K562 (cell line): ENCODE measurements at regions not wholly inside any gene's neighbourhood (a gene's known extent, or its start where the extent isn't known, plus 50 kb on each side); places are given as distances from the start of the nearest gene placed in this dataset.

Experiments used
- ATAC-seq: fragments of 200-7000 bp; cut with Tn5 transposase; 3 replicates; pipeline ENCODE4 v1.9.1; 2020; ENCODE audit warnings: moderate library complexity
- BruUV-seq: library from RNA; stranded (reverse); fragments of 400-500 nt; replicated peaks from 2 replicates; lab custom pipeline; 2021; lab: Mats Ljungman, UMichigan
- CTCF ChIA-PET: fragments of 300-600 bp; formaldehyde crosslinking; extraction: SDS; loops from one replicate; lab custom pipeline; 2021; ENCODE audit warnings: low intra/inter-chr PET ratio; lab: Yijun Ruan, JAX
- POLR2A ChIA-PET: fragments of 300-600, 350-650 bp; sonication (Branson Sonifier 250); formaldehyde crosslinking; extraction: SDS; loops from one replicate; lab custom pipeline; 2021; ENCODE audit warnings: antibody characterized with exemption, inconsistent platforms; lab: Yijun Ruan, JAX
- DNase-seq, 4 experiments: peaks; one replicate each; pipeline versions ENCODE4 v3.0.0 to v3.0.0-alpha.2; 2011 to 2018; ENCODE audit warnings: low spot score in 3 of 4, mixed read lengths in 3 of 4; ENCODE audit errors: extremely low read depth in 1 of 4
- FAIRE-seq: peaks from 2 replicates; lab custom pipeline; 2011; peaks lifted over from hg19 to GRCh38; lab: Jason Lieb, UNC
- H2AFZ ChIP-seq: 2 replicates; pipeline ENCODE4 v1.6.0; 2011; ENCODE audit warnings: low read depth, low read length, control low read depth, inconsistent platforms
- H3K27ac ChIP-seq: fragments of 200-600 bp; 3 replicates; pipeline ENCODE4 v1.8.0; 2011; ENCODE audit warnings: low read depth, mild to moderate bottlenecking, control low read depth, inconsistent platforms, low read length, moderate library complexity, mixed read lengths; ENCODE audit errors: extremely low read depth
- H3K27me3 ChIP-seq, 2 experiments: fragments of 300-600 bp in 1 of 2; 2 replicates in 1 of 2; 3 replicates in 1 of 2; pipeline versions ENCODE4 v1.6.0 to v1.8.0; 2011; ENCODE audit warnings: inconsistent platforms in 2 of 2, low read length in 2 of 2, mild to moderate bottlenecking in 1 of 2, mixed read lengths in 1 of 2, moderate library complexity in 1 of 2; ENCODE audit not compliant: control insufficient read depth in 2 of 2, insufficient read depth in 2 of 2
- H3K36me3 ChIP-seq: fragments of 300-600 bp; 3 replicates; pipeline ENCODE4 v1.8.0; 2011; ENCODE audit warnings: mild to moderate bottlenecking, low read length, inconsistent platforms; ENCODE audit not compliant: control insufficient read depth, insufficient read depth
- H3K4me1 ChIP-seq, 2 experiments: fragments of 200-600 bp in 1 of 2; replicated peaks in 1 of 2; 2 replicates in 1 of 2; 3 replicates in 1 of 2; pipeline versions ENCODE4 v1.5.1 to v1.8.0; 2011; ENCODE audit warnings: inconsistent platforms in 2 of 2, low read length in 2 of 2, mild to moderate bottlenecking in 1 of 2, mixed read lengths in 1 of 2, moderate library complexity in 1 of 2; ENCODE audit not compliant: control insufficient read depth in 2 of 2, insufficient read depth in 2 of 2
- H3K4me2 ChIP-seq: 2 replicates; pipeline ENCODE4 v1.6.1; 2011; ENCODE audit warnings: low read length, control low read depth, inconsistent platforms, mixed read lengths; ENCODE audit not compliant: insufficient read depth
- H3K4me3 ChIP-seq: fragments of 200-600 bp; sonication (generic), shearing (Covaris generic); 2 replicates; pipeline ENCODE4 v1.5.1; 2016; ENCODE audit warnings: control low read depth, inconsistent platforms
- H3K79me2 ChIP-seq: fragments of 200-600 bp; 3 replicates; pipeline ENCODE4 v1.8.0; 2011; ENCODE audit warnings: low read length, inconsistent platforms; ENCODE audit not compliant: control insufficient read depth, insufficient read depth
- H3K9ac ChIP-seq, 2 experiments: 2 replicates each; pipeline versions ENCODE4 v1.6.0 to v1.6.1; 2011; ENCODE audit warnings: low read depth in 2 of 2, low read length in 2 of 2, control low read depth in 1 of 2, inconsistent platforms in 1 of 2, mild to moderate bottlenecking in 1 of 2, mixed read lengths in 1 of 2; ENCODE audit not compliant: insufficient read depth in 1 of 2
- H3K9me1 ChIP-seq: one replicate; pipeline ENCODE4 v1.6.0; 2011; ENCODE audit warnings: inconsistent platforms, mild to moderate bottlenecking, low read length, moderate library complexity; ENCODE audit not compliant: control insufficient read depth, insufficient read depth
- H3K9me3 ChIP-seq: replicated peaks from 2 replicates; pipeline ENCODE4 v1.5.1; 2011; ENCODE audit warnings: low read depth, low read length, inconsistent platforms; ENCODE audit not compliant: control insufficient read depth, insufficient read depth
- H4K20me1 ChIP-seq: replicated peaks from 2 replicates; pipeline ENCODE4 v1.6.1; 2011; ENCODE audit warnings: low read length, inconsistent platforms, mixed read lengths; ENCODE audit not compliant: control insufficient read depth, insufficient read depth
- HMGXB4 ChIP-seq: sonication (generic); formaldehyde crosslinking; IDR thresholded peaks from 2 replicates; pipeline ENCODE4 v1.8.1; 2023; ENCODE audit warnings: mild to moderate bottlenecking, missing genetic modification reagents
- KDM1A ChIP-seq, 2 experiments: fragments of 450-650 bp; IDR thresholded peaks; 2 replicates each; pipeline ENCODE4 v1.6.1; 2016; ENCODE audit warnings: mild to moderate bottlenecking in 2 of 2
- NCOA4 ChIP-seq: fragments of 450-650 bp; IDR thresholded peaks from 2 replicates; pipeline ENCODE4 v1.6.1; 2018; ENCODE audit warnings: mild to moderate bottlenecking; ENCODE audit not compliant: partially characterized antibody
- NFXL1 ChIP-seq: fragments of 450-650 bp; formaldehyde crosslinking; IDR thresholded peaks from 2 replicates; pipeline ENCODE4 v1.4.0; 2021; ENCODE audit warnings: mild to moderate bottlenecking
- RB1 ChIP-seq: fragments of 450-650 bp; IDR thresholded peaks from 2 replicates; pipeline ENCODE4 v1.6.1; 2017; ENCODE audit warnings: low read depth, mild to moderate bottlenecking
- SMC3 ChIP-seq: conservative IDR thresholded peaks from 2 replicates; pipeline ENCODE4 v1.6.1; 2011; ENCODE audit warnings: low read depth, low read length, improper control_type of control experiment; ENCODE audit not compliant: insufficient read depth
- TEAD1 ChIP-seq, 2 experiments: fragments of 450-650 bp in 1 of 2; sonication (generic) in 1 of 2; formaldehyde crosslinking; IDR thresholded peaks; 2 replicates each; pipeline versions ENCODE4 v1.4.0 to v1.8.0; 2020 to 2022; ENCODE audit warnings: mild to moderate bottlenecking in 2 of 2, missing genetic modification reagents in 1 of 2
- WGBS: fragments of 100-300 bp; shearing (Covaris generic); methylation state at CpG from one replicate; pipeline ENCODE4 v1.1.6; 2016; ENCODE audit warnings: low coverage, mixed read lengths; ENCODE audit not compliant: insufficient coverage; ENCODE audit errors: missing lambda C conversion rate; 5-methylcytosine and 5-hydroxymethylcytosine counted together
- in situ Hi-C: fragments of 300-500 bp; cut with MboI; formaldehyde crosslinking; loops from 4 replicates; pipeline ENCODE4 v1.15.0; 2018; ENCODE audit warnings: inconsistent platforms, mixed read lengths
- intact Hi-C: fragments of 100-400 bp; cut with micrococcal nuclease; formaldehyde crosslinking; loops from 2 replicates; pipeline ENCODE4 v1.14.2; 2022
- TF ChIP-seq, protein P1 (sequence below): fragments of 450-650 bp; formaldehyde crosslinking; IDR thresholded peaks from 2 replicates; pipeline ENCODE4 v1.4.0; 2020; ENCODE audit warnings: mild to moderate bottlenecking, moderate library complexity

DNA sequence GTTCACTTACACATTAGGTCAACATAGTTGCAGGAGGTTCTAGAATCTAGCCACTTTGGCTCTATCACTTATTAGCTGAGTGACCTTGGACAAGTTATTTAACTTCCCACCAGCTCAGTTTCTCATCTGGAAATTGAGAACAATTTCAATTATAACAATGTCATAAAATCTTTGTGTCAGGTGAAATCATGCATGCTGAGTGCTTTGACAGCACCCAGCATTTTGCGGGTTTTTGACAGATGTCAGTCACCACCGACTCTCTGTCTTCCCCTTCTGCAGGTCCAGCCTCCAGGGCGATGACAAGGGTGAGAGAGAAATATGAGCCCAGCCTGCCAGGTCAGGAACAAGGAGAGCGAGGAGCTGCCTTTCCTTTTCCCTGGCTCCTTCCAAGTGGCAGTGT, 107.1 kb upstream of the TAS2R1 start:
- intact Hi-C loops, result no loop called here
- H4K20me1 ChIP-seq, result no peaks in the 10 kb centered on the region
- no peak for ATAC-seq
- no peaks in the 10 kb centered on the region for H3K79me2 ChIP-seq
- no peak overlapping the region for H3K4me3 ChIP-seq
- no peaks in the 10 kb centered on the region for H3K36me3 ChIP-seq
- BruUV-seq, result no TSS peak
- H3K4me1 ChIP-seq, result no peaks in the 10 kb centered on the region
- no peak overlapping the region for H3K27ac ChIP-seq
- in situ Hi-C loops, result no loop called here
- no peak overlapping the region for H3K9ac ChIP-seq
- ChIA-PET POLR2A (interaction anchor here (1.0 kb wide), 1 partner anchor 11 kb away, joined by 3 read pairs; no protein-coding TSS in a partner anchor), CTCF (no interaction called here)
- DNase-seq, result no peak
- no peak overlapping the region for H2AFZ ChIP-seq
- no peak overlapping the region for H3K4me2 ChIP-seq
- 0% methylated on average over 4 of the region's 4 CpGs for WGBS
- no peaks in the 10 kb centered on the region; a peak in 1 of 5 replicates for H3K27me3 ChIP-seq
- no peaks in the 10 kb centered on the region for H3K9me3 ChIP-seq
- no peak for FAIRE-seq
- no peaks in the 10 kb centered on the region for H3K9me1 ChIP-seq
- TF ChIP-seq NFXL1 (CRISPR knock-in tag) (no peak), HMGXB4 (CRISPR knock-in tag) (no peak), SMC3 (no peak), NCOA4 (no peak), KDM1A (IDR thresholded peaks at IDR 0.05) (no peak), TEAD1 (CRISPR knock-in tag; IDR thresholded peaks at IDR 0.05) (no peak), RB1 (no peak)
- TF ChIP-seq, protein P1, sequence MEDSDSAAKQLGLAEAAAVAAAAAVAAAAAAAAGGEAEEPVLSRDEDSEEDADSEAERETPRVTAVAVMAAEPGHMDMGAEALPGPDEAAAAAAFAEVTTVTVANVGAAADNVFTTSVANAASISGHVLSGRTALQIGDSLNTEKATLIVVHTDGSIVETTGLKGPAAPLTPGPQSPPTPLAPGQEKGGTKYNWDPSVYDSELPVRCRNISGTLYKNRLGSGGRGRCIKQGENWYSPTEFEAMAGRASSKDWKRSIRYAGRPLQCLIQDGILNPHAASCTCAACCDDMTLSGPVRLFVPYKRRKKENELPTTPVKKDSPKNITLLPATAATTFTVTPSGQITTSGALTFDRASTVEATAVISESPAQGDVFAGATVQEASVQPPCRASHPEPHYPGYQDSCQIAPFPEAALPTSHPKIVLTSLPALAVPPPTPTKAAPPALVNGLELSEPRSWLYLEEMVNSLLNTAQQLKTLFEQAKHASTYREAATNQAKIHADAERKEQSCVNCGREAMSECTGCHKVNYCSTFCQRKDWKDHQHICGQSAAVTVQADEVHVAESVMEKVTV, result no peak
